GM19238 (cell line): ENCODE measurements at regions not wholly inside any gene's neighbourhood (a gene's known extent, or its start where the extent isn't known, plus 50 kb on each side); places are given as distances from the start of the nearest gene placed in this dataset.
"Not testable (repeated sequence)": the region's sequence is repeated elsewhere in the genome, so short reads cannot be mapped to it uniquely, and the experiment has no call there.

Source experiments
- DNase-seq: peaks from one replicate; pipeline ENCODE4 v3.0.0; 2011; ENCODE audit warnings: low spot score; ENCODE audit not compliant: insufficient read length

DNA sequence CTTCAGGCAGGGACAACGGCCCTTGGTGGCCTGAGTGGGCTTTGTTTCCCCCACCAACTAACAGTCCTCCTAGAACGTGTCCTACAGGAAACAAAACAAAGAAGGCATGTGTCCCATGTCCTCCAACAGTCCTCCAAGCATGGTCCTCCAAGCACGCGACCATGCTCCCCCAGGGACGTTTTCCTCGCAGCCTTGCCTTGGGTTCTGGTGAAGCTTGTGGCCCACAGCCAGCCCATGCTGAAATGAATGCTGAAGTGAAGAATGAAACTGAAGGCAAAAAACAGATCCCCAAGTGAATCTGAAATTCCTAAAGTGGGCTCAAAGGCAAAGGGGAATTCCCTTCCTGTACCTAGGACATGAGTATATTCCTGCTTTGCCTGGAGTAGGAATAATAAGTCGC, 176.6 kb downstream of the JCAD start:
- no peak for DNase-seq

DNA sequence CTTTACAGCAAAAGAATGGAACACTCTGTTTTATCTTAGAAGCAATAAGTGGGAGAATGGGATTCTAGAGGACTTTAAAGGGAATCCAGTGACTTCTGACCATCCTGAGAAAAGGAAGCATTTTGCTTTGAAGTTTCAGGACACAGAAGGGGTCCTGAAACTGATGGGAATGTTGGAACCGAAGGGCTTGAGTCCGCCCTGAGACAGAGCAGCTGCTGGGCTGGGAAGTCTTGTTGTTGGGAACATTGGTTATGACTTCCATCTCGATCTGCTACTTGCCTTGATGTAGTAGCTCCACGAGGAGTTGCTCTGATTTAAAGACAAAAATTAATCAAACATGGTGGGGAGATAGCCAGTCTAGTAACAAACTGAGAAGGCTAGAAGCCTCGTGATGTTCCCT, 177.6 kb downstream of the JCAD start:
- DNase-seq, result no peak

DNA sequence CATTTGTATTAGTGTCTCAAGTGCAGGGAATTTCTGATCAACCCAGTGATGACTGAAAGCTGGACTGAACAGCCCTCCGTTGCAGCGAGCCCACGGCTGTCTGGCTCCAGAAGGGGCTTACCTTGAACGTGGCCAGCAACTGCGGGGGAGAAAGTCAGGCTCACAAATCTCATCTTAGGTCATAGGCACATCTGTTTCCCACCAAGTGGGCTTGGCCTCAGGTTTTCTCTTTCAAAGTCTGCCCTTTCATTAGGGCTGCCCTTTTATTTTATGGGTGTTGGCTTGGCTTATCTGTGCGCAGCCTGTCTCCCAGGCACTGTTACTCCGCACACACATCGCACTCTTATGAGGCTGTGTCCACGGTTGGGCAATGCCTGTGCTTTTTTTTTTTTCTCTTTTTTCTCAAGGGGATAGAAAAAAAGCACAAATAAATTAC, 178.0 kb downstream of the JCAD start:
- DNase-seq, result no peak

- no peak for DNase-seq
These were observed 178.5 kb downstream of the JCAD start for GRCh38 chr10:29880856-29881255.

DNA sequence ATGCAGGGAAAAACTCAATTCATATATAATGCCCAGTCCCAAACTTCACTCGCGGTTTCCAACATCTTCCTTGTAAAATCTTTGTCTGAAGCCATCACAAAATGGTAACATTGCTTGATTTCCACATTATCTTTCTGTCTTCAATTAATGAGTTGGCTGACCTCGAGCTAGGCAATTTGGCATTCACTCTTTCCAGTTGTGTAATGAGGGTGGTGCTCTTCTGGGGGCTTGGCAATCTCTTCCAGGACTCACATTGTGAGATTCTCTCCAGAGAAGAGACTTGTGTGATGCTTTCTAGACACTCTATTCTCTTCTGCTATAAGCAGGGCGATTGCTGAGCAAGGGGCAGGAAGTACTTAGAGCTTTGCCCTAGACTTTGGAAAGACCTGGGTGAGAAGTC, 179.5 kb downstream of the JCAD start:
- no peak for DNase-seq

GRCh38 chr10:29878492-29878891, 180.9 kb downstream of the JCAD start:
- DNase-seq, result no peak

DNA sequence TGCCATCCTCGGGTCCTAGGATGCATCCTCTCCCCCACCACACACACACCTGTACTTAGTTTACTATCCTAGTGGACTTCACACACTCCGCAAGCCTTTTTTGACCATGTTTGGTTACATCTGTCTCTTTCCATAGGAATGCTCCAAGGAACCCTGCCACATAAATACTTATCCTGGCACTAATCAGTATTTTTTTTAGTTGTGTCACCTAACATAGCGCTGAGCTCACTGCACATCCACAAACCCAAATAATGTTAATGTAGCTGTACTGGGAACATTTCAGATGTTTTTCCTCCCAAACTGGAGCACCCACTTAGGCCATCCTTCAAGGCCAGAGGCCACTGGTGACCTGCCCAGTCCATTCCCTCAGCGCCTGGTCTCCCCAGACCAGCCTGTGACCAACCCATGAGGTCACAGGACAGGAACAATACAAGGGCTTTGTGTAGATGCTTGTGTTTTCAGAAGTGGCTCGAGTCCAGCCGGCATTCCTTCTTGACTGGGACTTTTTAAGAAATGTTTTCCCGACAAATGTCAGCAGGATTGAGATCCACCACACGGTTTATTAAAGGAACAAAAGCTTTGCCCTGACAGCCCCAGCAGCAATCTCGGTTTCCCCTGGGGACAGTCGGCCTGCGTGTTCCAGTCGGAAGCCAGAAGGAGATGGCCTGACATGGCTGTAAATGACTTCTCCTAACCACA, 181.4 kb downstream of the JCAD start:
- no peak for DNase-seq

DNA sequence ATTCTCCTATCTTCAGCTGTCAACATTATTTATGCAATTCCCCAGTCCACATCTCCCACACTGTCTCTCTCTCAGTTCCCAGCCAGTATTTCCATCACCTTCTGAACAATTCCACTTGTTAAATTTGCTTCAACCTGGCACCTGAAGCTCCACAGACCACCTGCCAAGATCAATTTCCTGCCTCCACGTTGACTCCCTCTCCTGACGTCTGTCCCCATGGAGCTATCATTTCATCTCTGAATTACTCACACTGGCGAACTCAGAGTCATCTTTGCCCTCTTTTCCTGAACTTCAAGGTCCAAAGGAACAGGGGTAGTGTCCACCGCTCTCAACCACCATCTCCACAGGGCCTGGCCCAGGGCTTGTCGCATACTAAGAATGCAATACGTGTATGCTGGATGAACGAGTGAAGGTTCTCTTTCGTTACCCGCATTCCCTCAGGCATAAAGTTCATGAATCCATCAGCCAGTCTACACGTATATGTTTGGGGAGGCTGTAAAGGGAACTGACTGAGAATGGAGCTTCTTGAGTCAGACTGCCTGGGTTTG, 183.3 kb downstream of the JCAD start:
- DNase-seq, result no peak

DNA sequence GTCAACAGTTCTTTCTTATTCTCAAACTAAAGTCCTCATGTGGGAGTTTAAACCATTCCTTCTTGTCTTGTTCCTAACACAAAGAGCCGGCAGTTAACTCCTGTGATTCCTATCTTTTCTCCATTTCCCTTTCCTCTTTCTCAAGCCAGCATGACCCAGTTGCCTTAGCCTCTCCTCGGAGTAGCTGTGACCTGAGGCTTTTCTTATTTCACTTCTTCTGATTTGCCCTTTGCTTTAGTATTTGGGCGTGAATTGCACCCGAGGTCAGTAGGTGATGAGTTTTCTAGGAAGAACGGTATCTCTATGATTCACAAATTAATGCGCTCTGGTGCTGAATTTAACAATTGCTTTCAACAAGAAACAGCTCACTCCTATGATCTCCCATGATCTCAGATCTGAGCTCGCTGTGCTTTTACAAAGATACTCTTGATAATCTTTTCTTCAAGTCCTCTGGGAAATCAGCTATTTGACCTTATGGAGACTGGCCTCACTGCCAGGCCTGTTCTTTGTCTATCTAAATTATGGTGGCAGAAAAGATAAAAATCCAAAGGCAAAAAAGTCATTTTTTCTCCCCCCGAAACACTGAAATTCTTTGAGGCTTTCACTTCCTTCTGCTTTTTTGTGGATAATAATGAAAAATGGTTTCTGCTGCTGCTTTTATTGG, 184.6 kb downstream of the JCAD start:
- no peak for DNase-seq

GRCh38 chr10:29873941-29874484, 185.4 kb downstream of the JCAD start:
- no peak for DNase-seq

- DNase-seq, result no peak
These were observed 188.8 kb downstream of the JCAD start for GRCh38 chr10:29870522-29871044.

DNA sequence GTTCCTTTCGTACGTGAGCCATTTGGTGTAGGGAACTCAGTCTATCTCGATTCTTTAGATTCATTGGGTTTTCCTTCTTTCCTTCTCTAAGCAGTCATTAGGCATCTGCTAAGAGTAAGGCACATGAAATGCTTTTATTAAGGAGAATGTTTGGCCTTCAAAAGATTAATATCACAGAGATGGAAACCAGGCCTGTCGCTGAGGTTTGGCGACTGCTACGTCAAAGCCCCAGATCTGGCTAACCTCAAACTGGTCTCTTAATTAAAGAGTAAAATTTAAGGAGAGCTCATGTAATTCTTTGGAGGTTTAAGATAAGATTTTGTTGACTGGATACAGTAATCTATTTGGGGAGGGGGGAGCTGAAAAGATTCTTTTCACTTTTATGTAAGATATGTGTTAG, 189.8 kb downstream of the JCAD start:
- no peak for DNase-seq

DNA sequence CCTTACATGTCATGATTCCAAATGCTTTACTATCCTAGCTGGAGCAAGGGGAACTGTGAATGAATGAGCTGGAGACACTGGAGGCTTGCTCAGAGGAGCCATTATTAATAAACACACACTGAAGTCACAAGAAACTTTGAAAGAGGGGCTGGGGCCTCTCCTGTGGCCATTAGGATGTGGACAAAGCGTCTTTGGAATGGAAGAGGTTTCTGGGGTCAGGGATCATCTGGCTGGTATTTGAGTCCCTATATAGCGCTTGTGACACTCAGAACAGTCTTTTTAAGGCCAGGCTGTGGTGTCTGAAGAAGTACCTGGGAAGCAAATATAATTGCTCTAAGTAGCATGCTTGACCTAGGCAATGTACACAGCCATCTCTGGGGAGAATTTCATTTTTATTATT, 193.0 kb downstream of the JCAD start:
- no peak for DNase-seq

DNA sequence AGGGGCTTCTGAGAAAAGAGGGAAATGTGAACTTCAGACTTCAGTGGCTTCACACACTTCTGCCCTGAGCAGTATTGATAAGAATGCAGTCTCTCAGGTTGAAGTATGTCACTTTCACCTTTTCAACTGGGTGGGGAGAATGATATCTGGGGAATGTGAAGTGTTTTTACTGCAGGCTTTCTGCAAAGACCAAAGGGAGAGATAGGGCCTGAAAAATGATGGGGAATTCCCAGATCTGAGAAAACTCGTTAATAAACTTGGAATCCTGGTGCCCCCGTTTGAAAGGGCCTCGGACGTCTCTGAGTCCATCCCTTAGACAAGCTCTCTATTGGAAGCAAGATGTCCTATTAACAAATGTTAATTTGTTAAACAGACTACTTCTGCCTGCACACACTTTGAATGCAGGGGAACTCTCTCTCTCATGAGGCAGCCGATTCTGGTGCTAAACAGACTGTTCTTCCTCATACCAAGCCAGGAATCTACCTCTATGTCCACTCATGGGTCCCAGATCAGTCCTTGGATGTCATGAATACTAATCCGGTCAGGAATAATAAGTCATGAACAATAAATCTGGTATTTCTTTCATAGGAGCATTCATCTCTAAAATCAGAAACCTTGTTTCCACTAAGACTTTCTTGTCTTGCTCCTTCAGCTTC, 193.6 kb downstream of the JCAD start:
- no peak for DNase-seq

DNA sequence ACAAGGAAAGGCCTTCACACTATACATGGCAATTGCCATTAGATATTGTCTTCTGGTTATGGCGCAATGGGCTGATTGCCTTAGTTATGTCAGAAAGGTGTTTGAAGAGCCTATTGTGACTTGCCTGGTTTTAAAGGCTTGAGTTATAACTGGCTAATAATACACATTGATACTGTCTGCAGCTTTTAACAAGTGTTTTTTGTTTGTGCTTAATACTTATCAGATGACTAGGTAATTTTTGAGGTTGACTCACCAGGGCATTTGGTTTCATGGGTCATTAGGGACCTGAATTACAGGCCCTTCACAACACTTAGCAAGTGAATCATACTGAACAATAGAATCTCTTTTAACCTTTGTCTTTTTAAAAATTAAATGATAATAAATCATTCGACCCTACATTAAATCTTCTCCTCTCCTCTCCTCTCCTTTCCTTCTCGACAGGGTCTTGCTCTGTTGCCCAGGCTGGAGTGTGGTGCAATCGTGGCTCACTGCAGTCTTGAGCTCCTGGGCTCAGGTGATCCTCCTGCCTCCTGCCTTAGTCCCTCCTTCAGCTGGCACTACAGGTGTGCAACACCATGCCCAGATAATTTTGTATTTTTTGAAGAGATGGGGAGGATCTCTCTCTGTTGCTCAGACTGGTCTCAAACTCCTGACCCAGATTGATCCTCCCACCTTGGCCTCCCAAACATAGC, 196.3 kb downstream of the JCAD start:
- DNase-seq, result no peak

DNA sequence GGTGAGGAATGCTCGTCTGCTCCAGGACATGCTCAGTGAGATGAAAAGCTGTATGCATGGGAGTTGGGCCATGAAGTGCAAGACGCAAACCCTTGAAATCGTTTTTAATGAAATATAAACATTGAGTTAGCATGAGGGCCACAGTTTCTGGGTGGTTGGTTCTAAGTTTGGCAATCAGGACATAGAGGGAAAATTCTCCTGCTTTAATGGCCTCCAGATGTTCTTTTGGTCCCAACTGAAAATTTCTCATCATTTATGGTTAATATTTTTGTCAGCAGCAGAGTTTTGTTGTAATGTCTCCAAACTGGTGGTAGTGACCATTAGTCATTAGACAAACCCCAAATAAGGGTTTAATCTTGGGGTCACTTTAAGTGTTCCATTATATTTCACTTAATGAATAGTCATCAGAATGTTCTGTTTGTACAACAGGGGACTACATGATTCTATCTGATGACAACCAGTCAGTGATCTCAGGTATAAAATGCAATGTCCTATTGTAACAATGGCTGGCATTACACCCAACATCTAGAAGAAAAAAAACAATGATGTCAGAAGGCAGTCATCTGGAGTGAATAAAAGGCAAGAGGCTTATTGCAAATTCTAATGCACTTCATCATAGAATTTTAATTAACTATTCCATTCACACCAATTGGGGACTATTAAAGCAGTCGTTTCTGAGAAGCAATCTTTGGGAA, 197.4 kb downstream of the JCAD start:
- no peak for DNase-seq

DNA sequence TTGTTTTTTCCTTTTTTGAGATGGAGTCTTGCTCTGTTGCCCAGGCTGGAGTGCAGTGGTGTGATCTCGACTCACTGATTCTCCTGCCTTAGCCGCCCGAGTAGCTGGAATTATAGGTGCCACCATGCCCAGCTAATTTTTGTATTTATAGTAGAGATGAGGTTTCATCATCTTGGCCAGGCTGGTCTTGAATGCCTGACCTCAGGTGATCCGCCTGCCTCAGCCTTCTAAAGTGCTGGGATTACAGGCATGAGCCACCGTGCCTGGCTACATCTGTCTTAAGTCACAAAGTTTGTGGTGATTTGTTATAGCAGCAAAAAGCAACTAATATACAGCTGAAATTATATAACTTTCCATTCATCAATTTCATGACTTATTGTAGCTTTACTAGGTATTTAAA, 198.2 kb downstream of the JCAD start:
- DNase-seq, result not testable (repeated sequence)

- DNase-seq, result no peak
These were observed 199.2 kb downstream of the JCAD start for GRCh38 chr10:29860166-29860565.

GRCh38 chr10:29859521-29860130, 199.8 kb downstream of the JCAD start:
- no peak for DNase-seq

- DNase-seq, result no peak
These were observed 200.6 kb downstream of the JCAD start for GRCh38 chr10:29858702-29859267.
